GM12878 (cell line): ENCODE measurements at regions not wholly inside any gene's neighbourhood (a gene's known extent, or its start where the extent isn't known, plus 50 kb on each side); places are given as distances from the start of the nearest gene placed in this dataset.

ENCODE experiments used
- ATAC-seq: fragments of 200-7000 bp; cut with Tn5 transposase; 3 replicates; pipeline ENCODE4 v1.9.1; 2020; ENCODE audit warnings: mild to moderate bottlenecking, moderate library complexity
- BruUV-seq: library from RNA; stranded (reverse); fragments of 400-500 nt; replicated peaks from 2 replicates; lab custom pipeline; 2021; lab: Mats Ljungman, UMichigan
- CTCF ChIA-PET: fragments of 300-600 bp; sonication (Branson Sonifier 250); formaldehyde crosslinking; extraction: SDS; loops from one replicate; lab custom pipeline; 2021; ENCODE audit warnings: inconsistent platforms; lab: Yijun Ruan, JAX
- POLR2A ChIA-PET: fragments of 350-600 bp; formaldehyde crosslinking; extraction: SDS; loops from one replicate; lab custom pipeline; 2021; ENCODE audit warnings: inconsistent platforms; lab: Charles Lee
- RAD21 ChIA-PET: fragments of 300-600 bp; sonication (Branson Sonifier 250); formaldehyde crosslinking; loops from one replicate; lab custom pipeline; 2023; ENCODE audit warnings: antibody characterized with exemption; ENCODE audit not compliant: unreplicated experiment; lab: Charles Lee
- SMC1A ChIA-PET: fragments of 300-600 bp; sonication (Branson Sonifier 250); formaldehyde crosslinking; loops from one replicate; lab custom pipeline; 2023; ENCODE audit not compliant: unreplicated experiment, uncharacterized antibody; lab: Charles Lee
- DNase-seq: peaks from one replicate; pipeline ENCODE4 v3.0.0-alpha.2; 2011; ENCODE audit warnings: low read depth, low spot score
- FAIRE-seq: peaks from 3 replicates; lab custom pipeline; 2011; peaks lifted over from hg19 to GRCh38; lab: Jason Lieb, UNC
- H2AFZ ChIP-seq: 2 replicates; pipeline ENCODE4 v1.6.0; 2011; ENCODE audit warnings: low read depth, low read length, control low read depth; ENCODE audit not compliant: control insufficient read depth
- H3K27ac ChIP-seq: 2 replicates; pipeline ENCODE4 v1.5.1; 2011; ENCODE audit warnings: control low read depth; ENCODE audit not compliant: control insufficient read depth, insufficient read depth
- H3K27me3 ChIP-seq, 2 experiments: replicated peaks in 1 of 2; 2 replicates each; pipeline versions ENCODE4 v1.6.0 to v1.6.1; 2011; ENCODE audit warnings: low read length in 1 of 2; ENCODE audit not compliant: control insufficient read depth in 2 of 2, insufficient read depth in 2 of 2
- H3K36me3 ChIP-seq, 2 experiments: 2 replicates each; pipeline ENCODE4 v1.5.1; 2011; ENCODE audit warnings: low read length in 1 of 2; ENCODE audit not compliant: control insufficient read depth in 2 of 2, insufficient read depth in 2 of 2
- H3K4me1 ChIP-seq: 2 replicates; pipeline ENCODE4 v1.6.1; 2011; ENCODE audit warnings: mild to moderate bottlenecking, low read length, moderate library complexity, mixed read lengths; ENCODE audit not compliant: control insufficient read depth, insufficient read depth
- H3K4me2 ChIP-seq: 2 replicates; pipeline ENCODE4 v1.6.0; 2011; ENCODE audit warnings: control low read depth; ENCODE audit not compliant: control insufficient read depth, insufficient read depth
- H3K4me3 ChIP-seq: fragments of 200-600 bp; sonication (generic); 2 replicates; pipeline ENCODE4 v1.5.1; 2016
- H3K79me2 ChIP-seq: 2 replicates; pipeline ENCODE4 v1.6.0; 2011; ENCODE audit warnings: low read length; ENCODE audit not compliant: control insufficient read depth, insufficient read depth
- H3K9ac ChIP-seq: 2 replicates; pipeline ENCODE4 v1.8.0; 2011; ENCODE audit warnings: low read length, control low read depth, mixed read lengths; ENCODE audit not compliant: control insufficient read depth, insufficient read depth
- H3K9me3 ChIP-seq: replicated peaks from 3 replicates; pipeline ENCODE4 v1.5.1; 2011; ENCODE audit warnings: mild to moderate bottlenecking, low read length; ENCODE audit not compliant: control insufficient read depth, insufficient read depth
- H4K20me1 ChIP-seq: 2 replicates; pipeline ENCODE4 v1.6.0; 2011; ENCODE audit not compliant: control insufficient read depth, insufficient read depth
- CEBPZ ChIP-seq: fragments of 150-350 bp; IDR thresholded peaks from 2 replicates; pipeline ENCODE4 v1.6.1; 2016; ENCODE audit warnings: low read depth, low read length
- CUX1 ChIP-seq: IDR thresholded peaks from 2 replicates; pipeline ENCODE4 v1.6.1; 2012; ENCODE audit warnings: improper control_type of control experiment, low read depth, low read length; ENCODE audit not compliant: insufficient replicate concordance
- NFYA ChIP-seq: IDR thresholded peaks from 2 replicates; pipeline ENCODE4 v1.6.1; 2011; ENCODE audit warnings: low read depth, mild to moderate bottlenecking, low read length, improper control_type of control experiment, borderline replicate concordance
- NR2F1 ChIP-seq: fragments of 450-650 bp; conservative IDR thresholded peaks from 2 replicates; pipeline ENCODE4 v1.6.1; 2017; ENCODE audit warnings: mild to moderate bottlenecking
- RAD21 ChIP-seq: IDR thresholded peaks from 2 replicates; pipeline ENCODE4 v1.6.1; 2011; ENCODE audit warnings: mild to moderate bottlenecking, low read depth, low read length, moderate library complexity; ENCODE audit not compliant: insufficient read depth
- SMAD5 ChIP-seq: IDR thresholded peaks from 2 replicates; pipeline ENCODE4 v1.6.1; 2016; ENCODE audit warnings: antibody characterized with exemption, low read depth
- WGBS: methylation state at CpG from one replicate; pipeline ENCODE4 v1.1.6; 2016; ENCODE audit warnings: low lambda C conversion rate; ENCODE audit not compliant: insufficient replicate concordance, insufficient coverage; ENCODE audit errors: missing lambda C conversion rate; 5-methylcytosine and 5-hydroxymethylcytosine counted together
- in situ Hi-C: fragments of 300-500 bp; cut with MboI; formaldehyde crosslinking; loops from 9 replicates; pipeline ENCODE4 v1.14.3; 2018; ENCODE audit warnings: mixed read lengths
- intact Hi-C: fragments of 100-400 bp; cut with micrococcal nuclease; formaldehyde crosslinking; loops from one replicate; pipeline ENCODE4 v1.14.2; 2022; ENCODE audit not compliant: unreplicated experiment
- TF ChIP-seq, protein P1 (sequence below): fragments of 450-650 bp; IDR thresholded peaks from 2 replicates; pipeline ENCODE4 v1.6.1; 2017; ENCODE audit warnings: mild to moderate bottlenecking, moderate library complexity

- no peaks in the 10 kb centered on the region for H4K20me1 ChIP-seq
- no peak overlapping the region for H3K9ac ChIP-seq
- CTCF ChIA-PET, result no interaction called here
- H3K4me3 ChIP-seq, result no peak overlapping the region
- in situ Hi-C loops (no loop called here), intact Hi-C loops (no loop called here)
- POLR2A ChIA-PET, result no interaction called here
- ATAC-seq (no peak), FAIRE-seq (no peak)
- H3K27ac ChIP-seq, result no peak overlapping the region
- H2AFZ ChIP-seq, result no peak overlapping the region
- no peaks in the 10 kb centered on the region for H3K79me2 ChIP-seq
- H3K4me2 ChIP-seq, result no peak overlapping the region
- H3K9me3 ChIP-seq, result no peaks in the 10 kb centered on the region
- no TSS peak for BruUV-seq
- RAD21 ChIA-PET, result no interaction called here
- TF ChIP-seq CEBPZ, result no peak
- no peak for TF ChIP-seq NR2F1
- TF ChIP-seq, protein P1, sequence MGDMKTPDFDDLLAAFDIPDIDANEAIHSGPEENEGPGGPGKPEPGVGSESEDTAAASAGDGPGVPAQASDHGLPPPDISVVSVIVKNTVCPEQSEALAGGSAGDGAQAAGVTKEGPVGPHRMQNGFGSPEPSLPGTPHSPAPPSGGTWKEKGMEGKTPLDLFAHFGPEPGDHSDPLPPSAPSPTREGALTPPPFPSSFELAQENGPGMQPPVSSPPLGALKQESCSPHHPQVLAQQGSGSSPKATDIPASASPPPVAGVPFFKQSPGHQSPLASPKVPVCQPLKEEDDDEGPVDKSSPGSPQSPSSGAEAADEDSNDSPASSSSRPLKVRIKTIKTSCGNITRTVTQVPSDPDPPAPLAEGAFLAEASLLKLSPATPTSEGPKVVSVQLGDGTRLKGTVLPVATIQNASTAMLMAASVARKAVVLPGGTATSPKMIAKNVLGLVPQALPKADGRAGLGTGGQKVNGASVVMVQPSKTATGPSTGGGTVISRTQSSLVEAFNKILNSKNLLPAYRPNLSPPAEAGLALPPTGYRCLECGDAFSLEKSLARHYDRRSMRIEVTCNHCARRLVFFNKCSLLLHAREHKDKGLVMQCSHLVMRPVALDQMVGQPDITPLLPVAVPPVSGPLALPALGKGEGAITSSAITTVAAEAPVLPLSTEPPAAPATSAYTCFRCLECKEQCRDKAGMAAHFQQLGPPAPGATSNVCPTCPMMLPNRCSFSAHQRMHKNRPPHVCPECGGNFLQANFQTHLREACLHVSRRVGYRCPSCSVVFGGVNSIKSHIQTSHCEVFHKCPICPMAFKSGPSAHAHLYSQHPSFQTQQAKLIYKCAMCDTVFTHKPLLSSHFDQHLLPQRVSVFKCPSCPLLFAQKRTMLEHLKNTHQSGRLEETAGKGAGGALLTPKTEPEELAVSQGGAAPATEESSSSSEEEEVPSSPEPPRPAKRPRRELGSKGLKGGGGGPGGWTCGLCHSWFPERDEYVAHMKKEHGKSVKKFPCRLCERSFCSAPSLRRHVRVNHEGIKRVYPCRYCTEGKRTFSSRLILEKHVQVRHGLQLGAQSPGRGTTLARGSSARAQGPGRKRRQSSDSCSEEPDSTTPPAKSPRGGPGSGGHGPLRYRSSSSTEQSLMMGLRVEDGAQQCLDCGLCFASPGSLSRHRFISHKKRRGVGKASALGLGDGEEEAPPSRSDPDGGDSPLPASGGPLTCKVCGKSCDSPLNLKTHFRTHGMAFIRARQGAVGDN, result no peak
- TF ChIP-seq CUX1, result no peak
- TF ChIP-seq NFYA, result no peak
- no peak for TF ChIP-seq RAD21
- TF ChIP-seq SMAD5, result no peak
- TF ChIP-seq, all 136 proteins: peak for 0
- no peak for DNase-seq
- WGBS, result 67% methylated on average over 6 of the region's 6 CpGs
- SMC1A ChIA-PET, result interaction anchor here (0.9 kb wide), 1 partner anchor 12 kb away, joined by 3 read pairs; no protein-coding TSS in a partner anchor
- Histone ChIP-seq H3K36me3 (no peaks in the 10 kb centered on the region), H3K4me1 (no peaks in the 10 kb centered on the region), H3K27me3 (no peaks in the 10 kb centered on the region)
These were observed 225.0 kb upstream of the ARID2 start for GRCh38 chr12:45504316-45505010.
